ENCODE measurements at regions not wholly inside any gene's neighbourhood (a gene's known extent, or its start where the extent isn't known, plus 50 kb on each side); places are given as distances from the start of the nearest gene placed in this dataset.

- TF ChIP-seq CTCF (IDR thresholded peaks at IDR 0.05; ENCODE audit: insufficient read depth, low read length, poor library complexity, severe bottlenecking): no peak
- TF ChIP-seq EZH2phosphoT487 (conservative IDR thresholded peaks at IDR 0.05; ENCODE audit: low read length): no peak
These were observed 867.2 kb downstream of the CCSER2 start for GRCh38 chr10:85195596-85195995.
